ENCODE measurements at regions not wholly inside any gene's neighbourhood (a gene's known extent, or its start where the extent isn't known, plus 50 kb on each side); places are given as distances from the start of the nearest gene placed in this dataset.
"Not testable (repeated sequence)": the region's sequence is repeated elsewhere in the genome, so short reads cannot be mapped to it uniquely, and the experiment has no call there.

DNA sequence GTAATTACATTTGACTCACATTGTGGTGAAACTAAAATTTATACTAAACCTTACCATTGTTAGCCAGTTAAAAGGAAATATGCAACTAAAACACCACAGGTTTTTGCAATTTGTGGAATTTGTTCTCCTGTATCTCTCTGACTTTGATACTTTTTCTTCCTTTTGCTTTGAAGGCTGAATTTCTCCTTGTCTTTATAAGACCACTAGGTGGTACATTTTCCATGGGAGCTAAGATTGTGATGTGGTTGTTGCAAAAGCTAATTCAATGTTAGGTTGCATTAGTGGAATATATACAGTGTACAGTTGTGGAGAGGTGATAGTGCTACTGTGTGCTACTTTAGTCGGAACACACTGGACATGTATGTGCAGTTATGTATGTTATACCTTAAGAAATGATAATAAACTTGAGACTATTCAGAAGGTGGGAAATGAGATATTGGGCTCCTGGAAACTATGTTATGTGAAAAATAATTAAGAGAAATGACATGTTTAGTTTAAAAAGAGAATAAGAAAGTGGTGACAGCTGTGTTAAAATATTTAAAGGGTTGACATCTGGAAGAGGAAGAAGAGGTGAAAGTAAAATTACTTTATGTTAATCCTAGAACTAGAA is 70.3 kb downstream of the ARL9 start:
- peak; percentile 22 for DNase-seq (ENCODE audit: extremely low spot score)
- ChIA-PET CTCF (interaction anchor here (1.0 to 2.2 kb wide), 4 partner anchors 9 to 224 kb away, joined by 3 to 7 read pairs (median 3); no protein-coding TSS in a partner anchor), POLR2A (no interaction called here)
- TF ChIP-seq SP1 (IDR thresholded peaks at IDR 0.05) (no peak), FOXA1 (IDR thresholded peaks at IDR 0.05) (no peak), BHLHE40 (IDR thresholded peaks at IDR 0.05; ENCODE audit: borderline replicate concordance) (no peak), HDGF (IDR thresholded peaks at IDR 0.05; ENCODE audit: borderline replicate concordance) (no peak), ZNF384 (IDR thresholded peaks at IDR 0.05) (no peak), SUZ12 (IDR thresholded peaks at IDR 0.05) (no peak)

DNA sequence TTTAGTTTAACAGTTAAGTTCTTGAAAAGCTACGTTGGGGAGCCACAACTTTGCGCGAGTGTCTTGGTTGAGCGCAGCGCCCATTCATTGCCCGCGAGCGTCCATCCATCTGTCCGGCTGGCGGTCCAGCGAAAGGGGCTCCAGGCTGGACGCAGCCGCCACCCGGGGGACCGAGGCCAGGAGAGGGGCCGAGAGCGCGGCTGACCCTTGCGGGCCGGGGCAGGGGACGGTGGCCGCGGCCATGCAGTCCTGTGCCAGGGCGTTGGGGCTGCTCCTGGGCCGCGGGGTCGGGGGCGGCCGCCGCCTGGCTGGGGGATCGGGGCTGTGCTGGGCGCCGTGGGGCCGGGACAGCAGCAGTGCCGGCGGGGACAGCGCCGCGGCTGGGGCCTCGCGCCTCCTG is 86.8 kb downstream of the ARL9 start:
- POLR2A ChIA-PET; CTCF ChIA-PET; DNase-seq (ENCODE audit: extremely low spot score): not testable (repeated sequence)
